ENCODE measurements at regions not wholly inside any gene's neighbourhood (a gene's known extent, or its start where the extent isn't known, plus 50 kb on each side); places are given as distances from the start of the nearest gene placed in this dataset.

GRCh38 chr10:8407501-8408021 is 353.1 kb downstream of the GATA3 start:
- no peak for TF ChIP-seq MYC (IDR thresholded peaks at IDR 0.05; ENCODE audit: insufficient read depth, insufficient read length, insufficient replicate concordance, low read length, severe bottlenecking)
- no peak for TF ChIP-seq TCF3 (IDR thresholded peaks at IDR 0.05; ENCODE audit: borderline replicate concordance, insufficient read depth, low read depth, low read length)
- no peak for TF ChIP-seq CHD1 (IDR thresholded peaks at IDR 0.05; ENCODE audit: low read depth, low read length)
- TF ChIP-seq SIN3A (IDR thresholded peaks at IDR 0.05; ENCODE audit: low read depth, low read length) = no peak
- TF ChIP-seq TCF7 (IDR thresholded peaks at IDR 0.05; ENCODE audit: borderline replicate concordance) = no peak
- no peak for TF ChIP-seq GATAD2B (conservative IDR thresholded peaks at IDR 0.05; ENCODE audit: low read depth)
- no peak for TF ChIP-seq HDAC6 (IDR thresholded peaks at IDR 0.05; ENCODE audit: unreplicated experiment)
- no peak for TF ChIP-seq SMAD1 (IDR thresholded peaks at IDR 0.05; ENCODE audit: low read depth, partially characterized antibody)
- TF ChIP-seq, protein P1, sequence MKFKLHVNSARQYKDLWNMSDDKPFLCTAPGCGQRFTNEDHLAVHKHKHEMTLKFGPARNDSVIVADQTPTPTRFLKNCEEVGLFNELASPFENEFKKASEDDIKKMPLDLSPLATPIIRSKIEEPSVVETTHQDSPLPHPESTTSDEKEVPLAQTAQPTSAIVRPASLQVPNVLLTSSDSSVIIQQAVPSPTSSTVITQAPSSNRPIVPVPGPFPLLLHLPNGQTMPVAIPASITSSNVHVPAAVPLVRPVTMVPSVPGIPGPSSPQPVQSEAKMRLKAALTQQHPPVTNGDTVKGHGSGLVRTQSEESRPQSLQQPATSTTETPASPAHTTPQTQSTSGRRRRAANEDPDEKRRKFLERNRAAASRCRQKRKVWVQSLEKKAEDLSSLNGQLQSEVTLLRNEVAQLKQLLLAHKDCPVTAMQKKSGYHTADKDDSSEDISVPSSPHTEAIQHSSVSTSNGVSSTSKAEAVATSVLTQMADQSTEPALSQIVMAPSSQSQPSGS (IDR thresholded peaks at IDR 0.05; ENCODE audit: low read length) = no peak
- no peak for TF ChIP-seq EED (IDR thresholded peaks at IDR 0.05; ENCODE audit: low read depth)
- TF ChIP-seq RELA (IDR thresholded peaks at IDR 0.05; ENCODE audit: borderline replicate concordance, partially characterized antibody) = no peak
- Histone ChIP-seq H3K79me2 (ENCODE audit: control insufficient read depth, insufficient read depth, low read length) (no peaks in the 10 kb centered on the region), H2AFZ (ENCODE audit: control insufficient read depth, low read depth, low read length) (no peak overlapping the region), H3K4me1 (ENCODE audit: control insufficient read depth, insufficient read depth, low read length) (peaks cover 4% of the 10 kb centered on the region), H3K9ac (ENCODE audit: control insufficient read depth, insufficient read depth, low read length) (no peak overlapping the region), H3K9me3 (replicated peaks; ENCODE audit: control insufficient read depth, insufficient read depth, low read length) (no peaks in the 10 kb centered on the region), H3K4me2 (ENCODE audit: control insufficient read depth, insufficient read depth) (no peak overlapping the region), H4K20me1 (ENCODE audit: control insufficient read depth, insufficient read depth) (no peaks in the 10 kb centered on the region), H3K4me3 (no peak overlapping the region), H3K27ac (ENCODE audit: control insufficient read depth, insufficient read depth) (no peak overlapping the region), H3K36me3 (ENCODE audit: control insufficient read depth in 2 of 2, insufficient read depth in 2 of 2, low read length in 1 of 2) (no peaks in the 10 kb centered on the region), H3K27me3 (replicated peaks in 1 of 2; ENCODE audit: control insufficient read depth in 2 of 2, insufficient read depth in 2 of 2, low read length in 1 of 2) (no peaks in the 10 kb centered on the region)
- intact Hi-C loops (cut with micrococcal nuclease; ENCODE audit: unreplicated experiment) = no loop called here
- ChIA-PET CTCF (no interaction called here), SMC1A (ENCODE audit: uncharacterized antibody, unreplicated experiment) (no interaction called here), RAD21 (ENCODE audit: unreplicated experiment) (no interaction called here), POLR2A (no interaction called here)
- no TSS peak for BruUV-seq (replicated peaks)
- in situ Hi-C loops (cut with MboI) = no loop called here
- ATAC-seq (no peak), FAIRE-seq (no peak), DNase-seq (ENCODE audit: low read depth, low spot score) (no peak)
